ENCODE measurements at regions not wholly inside any gene's neighbourhood (a gene's known extent, or its start where the extent isn't known, plus 50 kb on each side); places are given as distances from the start of the nearest gene placed in this dataset.
A peak's percentile ranks its signal among the peaks of the same experiment; 100 is the strongest.
"Not testable (repeated sequence)": the region's sequence is repeated elsewhere in the genome, so short reads cannot be mapped to it uniquely, and the experiment has no call there.

DNA sequence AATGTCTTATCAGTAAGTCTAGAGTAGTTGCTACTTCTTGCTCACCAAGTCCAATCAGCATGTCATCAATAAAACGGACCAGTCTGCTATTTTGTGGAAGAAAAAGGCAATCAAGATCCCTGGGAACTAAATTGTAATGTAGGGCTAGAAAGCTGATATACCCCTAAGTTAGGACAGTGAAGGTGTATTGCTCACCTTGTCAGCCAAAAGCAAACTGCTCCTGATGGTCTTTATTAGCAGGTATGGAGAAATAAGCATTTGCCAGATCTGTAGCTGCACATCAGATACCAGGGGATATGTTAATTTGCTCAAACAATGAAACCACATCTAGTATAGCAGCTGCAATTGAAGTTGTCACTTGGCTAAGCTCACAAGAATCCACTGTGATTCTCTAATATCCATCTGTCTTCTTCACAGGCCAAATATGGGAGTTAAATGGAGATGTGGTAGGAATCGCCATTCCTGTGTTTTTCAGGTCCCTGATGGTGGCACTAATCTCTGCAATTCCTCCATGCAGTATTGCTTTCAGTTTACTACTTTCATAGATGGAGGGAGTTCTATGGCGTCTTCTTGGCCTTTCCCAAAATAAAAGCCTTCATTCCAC lies 75.0 kb downstream of the TMEM237 start:
- DNase-seq, result no peak

DNA sequence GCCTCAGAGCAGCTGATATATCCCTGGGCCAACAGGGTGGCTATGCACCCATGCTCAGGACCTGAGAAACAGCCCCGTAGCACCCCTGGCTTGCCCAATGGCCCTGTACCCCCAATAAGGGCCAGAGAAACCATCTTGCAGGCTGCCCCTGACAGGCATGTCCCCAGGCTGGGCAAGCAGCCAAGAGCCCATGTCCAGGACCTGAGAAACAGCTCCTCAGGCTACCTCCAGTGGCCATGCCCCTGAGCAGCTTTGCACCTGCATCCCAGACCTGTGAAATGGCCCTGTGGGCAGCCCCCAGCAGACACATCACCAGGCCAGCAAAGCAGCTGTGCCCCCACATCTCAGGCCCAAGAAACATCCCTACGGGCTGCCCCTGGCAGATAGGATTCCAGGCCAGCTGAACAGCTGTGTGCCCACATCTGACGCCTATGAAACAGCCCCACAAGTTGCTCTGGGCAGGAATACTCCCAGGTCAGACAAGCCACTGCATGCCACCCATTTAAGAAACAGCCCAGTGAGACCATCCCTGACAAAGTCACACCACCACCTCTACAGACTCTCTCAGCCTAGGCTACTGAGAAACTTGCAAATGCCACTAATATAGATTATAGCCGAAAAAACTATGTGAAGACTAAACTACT lies 84.1 kb downstream of the TMEM237 start:
- DNase-seq, result no peak

DNA sequence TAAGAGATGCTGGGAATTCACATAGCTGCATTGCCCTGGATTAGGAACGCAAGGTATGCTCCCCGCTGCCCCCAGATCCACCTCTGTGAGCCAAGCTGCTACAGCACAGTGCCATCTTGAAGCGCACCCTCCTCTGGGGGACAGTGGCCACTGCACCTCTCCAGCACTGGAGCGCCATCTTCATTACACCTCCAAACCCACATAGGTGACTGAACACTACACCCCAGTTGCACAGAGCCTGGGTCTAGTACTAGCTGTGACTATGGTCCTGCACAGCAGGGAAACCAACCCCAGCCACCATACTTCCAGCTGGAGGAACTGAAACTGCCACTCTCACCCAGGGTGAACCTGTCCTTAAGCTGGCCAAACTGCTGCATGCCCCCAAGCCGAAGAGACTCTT lies 84.6 kb downstream of the TMEM237 start:
- no peak for DNase-seq

DNA sequence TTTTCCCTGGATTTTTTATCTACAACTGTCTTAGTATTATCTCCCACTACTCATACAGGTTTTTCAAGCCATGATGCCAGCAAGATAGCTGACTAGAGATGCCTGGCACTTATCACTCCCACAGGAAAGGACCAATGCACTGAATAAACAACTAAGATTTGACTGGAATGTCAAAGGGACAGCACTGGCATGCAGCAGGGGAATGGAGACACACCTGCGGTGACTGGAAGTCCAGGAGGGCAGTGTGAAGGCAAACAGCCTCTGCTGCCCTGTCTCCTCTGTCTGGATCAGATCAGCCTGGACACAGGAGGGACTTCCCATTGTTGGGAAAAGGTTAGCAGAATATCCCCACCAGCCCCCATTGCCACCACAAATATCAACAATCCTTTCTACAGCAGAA lies 85.1 kb downstream of the TMEM237 start:
- DNase-seq, result no peak

DNA sequence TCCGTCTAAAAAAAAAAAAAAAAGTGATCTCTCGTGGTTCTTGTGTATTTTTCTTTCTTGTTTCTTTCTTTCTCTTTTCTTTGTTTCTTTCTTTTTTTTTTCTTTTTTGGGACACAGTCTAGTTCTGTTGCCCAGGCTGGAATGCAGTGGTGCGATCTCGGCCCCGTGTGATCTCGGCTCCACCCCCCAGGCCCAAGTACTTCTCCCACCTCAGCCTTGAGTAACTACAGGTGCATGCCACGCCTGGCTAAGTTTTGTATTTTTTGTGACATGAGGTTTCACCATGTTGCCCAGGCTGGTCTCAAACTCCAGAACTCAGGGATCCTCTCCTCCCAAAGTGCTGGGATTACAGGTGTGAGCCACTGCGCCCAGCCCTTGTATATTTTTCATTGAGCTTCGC lies 91.4 kb downstream of the TMEM237 start:
- DNase-seq, result no peak

DNA sequence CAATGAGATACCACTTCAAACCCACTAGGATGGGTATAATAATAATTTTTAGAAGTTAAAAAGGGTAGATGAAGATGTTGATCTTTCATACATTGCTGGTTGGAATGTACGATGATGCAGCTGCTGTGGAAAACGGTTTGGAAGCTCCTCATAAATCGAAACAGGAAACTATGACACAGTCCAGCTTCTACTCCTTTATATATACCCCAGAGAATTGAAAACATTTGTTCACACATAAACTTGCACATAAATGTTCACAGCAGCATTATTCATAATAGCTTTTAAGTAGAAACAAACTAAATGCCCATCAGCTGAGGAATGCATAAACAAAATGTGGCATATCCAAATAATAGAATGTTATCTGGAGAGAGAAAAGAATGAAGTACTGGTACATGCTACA lies 95.0 kb downstream of the STRADB start:
- no peak for DNase-seq

DNA sequence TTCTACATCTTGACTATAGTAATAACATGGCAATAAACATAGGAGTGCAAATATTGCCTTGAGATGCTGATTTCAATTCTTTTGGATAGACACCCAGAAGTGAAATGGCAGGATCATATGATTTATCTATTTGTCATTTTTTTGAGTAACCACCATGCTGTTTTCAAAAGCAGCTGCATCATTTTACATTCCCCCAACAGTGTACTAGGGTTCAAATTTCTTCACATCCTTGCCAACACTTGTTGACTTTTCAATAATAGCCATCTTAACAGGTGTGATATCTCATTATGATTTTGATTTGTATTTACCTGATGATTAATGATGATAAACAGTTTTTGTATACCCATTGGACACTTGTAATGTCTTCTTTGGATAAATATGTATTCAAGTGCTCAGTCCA lies 90.8 kb downstream of the STRADB start:
- no peak for DNase-seq

DNA sequence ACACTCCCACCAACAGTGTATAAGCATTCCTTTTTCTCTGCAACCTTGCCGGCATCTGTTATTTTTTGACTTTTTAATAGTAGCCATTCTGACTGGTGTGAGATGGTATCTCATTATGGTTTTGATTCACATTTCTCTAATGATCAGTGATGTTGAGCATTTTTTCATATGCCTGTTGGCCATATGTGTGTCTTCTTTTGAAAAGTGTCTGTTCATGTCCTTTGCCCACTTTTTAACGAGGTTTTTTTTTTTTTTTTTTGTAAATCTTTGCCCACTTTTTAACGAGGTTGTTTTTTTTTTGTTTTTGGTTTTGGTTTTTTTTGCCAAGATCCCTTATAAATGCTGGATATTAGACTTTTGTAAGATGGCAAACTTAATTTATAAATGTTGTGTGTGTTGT lies 87.7 kb downstream of the STRADB start:
- DNase-seq, result not testable (repeated sequence)

DNA sequence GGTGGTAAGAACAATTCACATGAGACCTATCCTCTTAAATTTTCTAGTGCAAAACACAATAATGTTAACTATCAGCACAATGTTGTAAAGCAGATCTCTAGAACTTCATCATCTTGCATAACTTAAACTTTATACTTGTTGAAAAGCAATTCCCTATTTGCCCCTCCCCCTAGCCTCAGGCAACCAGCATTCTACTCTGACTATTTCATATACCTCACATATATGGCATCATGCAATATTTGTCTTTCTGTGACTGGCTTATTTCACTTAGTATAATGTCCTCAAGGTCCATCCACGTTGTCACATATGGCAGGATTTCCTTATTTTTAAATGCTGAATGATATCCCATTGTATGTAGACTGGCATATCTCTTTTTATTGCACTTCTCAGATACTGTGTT lies 86.5 kb downstream of the STRADB start:
- no peak for DNase-seq

DNA sequence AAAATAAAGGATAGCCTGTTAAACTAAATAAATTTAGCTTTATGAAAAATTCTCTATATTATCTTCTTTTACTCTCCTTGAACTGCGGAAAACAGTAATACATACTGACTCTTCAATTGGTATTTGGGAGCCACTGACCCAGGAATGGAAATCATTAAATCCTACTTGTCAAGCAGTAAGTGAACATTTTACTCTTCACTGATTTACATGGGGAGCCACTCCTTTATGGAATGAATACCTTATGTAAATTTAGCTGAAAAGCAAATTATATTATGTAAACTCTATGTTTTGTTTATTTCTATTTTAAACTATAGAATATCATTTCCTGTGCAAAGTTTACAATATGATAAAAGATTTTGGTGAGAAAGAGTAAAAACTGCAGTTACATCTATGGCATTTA lies 85.2 kb downstream of the STRADB start:
- DNase-seq, result no peak

DNA sequence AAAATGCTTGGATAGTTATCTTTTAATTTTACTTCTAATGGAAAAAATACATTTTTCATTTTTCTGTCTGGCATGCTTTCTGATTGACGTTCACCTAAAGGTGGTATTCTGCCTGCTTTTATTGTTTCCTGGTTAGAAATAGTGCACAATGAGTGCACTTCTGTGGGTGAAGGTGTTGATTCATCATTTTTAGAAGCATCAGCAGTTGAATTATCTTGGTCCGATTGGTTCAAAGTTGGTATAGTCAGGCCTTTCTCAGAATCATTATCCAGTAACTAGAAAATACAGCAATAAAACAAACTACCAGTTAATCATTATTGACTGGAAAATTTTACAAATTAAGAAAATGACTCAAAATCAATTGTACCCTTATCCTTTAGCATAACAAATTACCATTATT lies 84.5 kb downstream of the STRADB start:
- no peak for DNase-seq

DNA sequence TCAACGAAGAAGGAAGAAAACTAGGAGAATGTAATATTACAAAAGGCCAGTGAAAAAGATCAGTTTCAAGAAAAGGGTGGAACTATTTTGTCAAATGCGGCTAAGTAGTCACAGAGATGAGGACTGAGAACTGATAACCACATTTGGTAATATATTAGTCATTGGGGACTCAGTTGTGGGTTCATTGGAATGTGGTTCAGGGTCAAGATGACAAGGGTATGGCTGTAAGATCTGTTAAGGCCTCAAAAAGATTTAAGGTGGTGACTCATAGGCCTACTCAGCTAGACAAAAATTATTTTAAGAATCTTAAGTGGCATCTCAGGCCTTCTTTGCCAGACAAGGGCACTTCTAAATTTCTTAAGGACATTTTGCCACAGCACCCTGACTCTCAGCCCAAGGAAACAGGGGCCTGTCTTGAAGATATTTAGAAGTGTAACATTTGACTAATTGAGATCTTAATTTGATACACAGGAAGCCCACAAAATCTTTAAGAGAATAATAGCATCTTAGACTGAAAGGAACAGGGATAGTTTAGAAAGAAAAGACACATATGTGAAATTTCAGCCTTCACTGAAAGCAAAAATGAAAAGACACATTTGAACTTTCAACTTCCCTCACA lies 81.3 kb downstream of the STRADB start:
- DNase-seq, result peak; percentile 17
